ELR (cell line): ENCODE measurements at regions not wholly inside any gene's neighbourhood (a gene's known extent, or its start where the extent isn't known, plus 50 kb on each side); places are given as distances from the start of the nearest gene placed in this dataset.

Experiments used
- DNase-seq: peaks from one replicate; pipeline ENCODE4 v3.0.0-alpha.2; 2015; ENCODE audit warnings: low read depth

- DNase-seq: no peak
Observed at GRCh38 chr6:4189249-4189648, 53.9 kb upstream of the ECI2 start.

DNA sequence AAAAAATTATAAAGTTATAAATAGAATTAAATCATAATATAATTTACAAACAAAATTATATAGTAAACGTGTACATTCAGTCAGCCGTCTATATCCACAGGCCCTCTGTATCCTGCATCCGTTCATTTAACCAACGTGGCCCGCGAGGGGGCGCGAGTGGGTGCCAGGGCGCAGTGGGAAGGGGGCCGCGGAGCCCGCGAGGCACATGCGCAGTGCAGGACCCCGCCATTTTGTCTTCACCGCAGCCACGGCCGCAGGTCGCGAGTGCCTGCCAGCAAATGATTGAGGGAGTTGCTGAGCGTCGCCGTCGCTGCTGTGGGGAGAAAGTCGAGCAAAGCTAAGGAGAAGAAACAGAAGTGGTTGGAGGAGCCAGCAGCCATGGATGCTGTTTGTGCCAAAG lies 53.4 kb upstream of the ECI2 start:
- no peak for DNase-seq

GRCh38 chr6:4187480-4187879 lies 52.1 kb upstream of the ECI2 start:
- no peak for DNase-seq

- DNase-seq: no peak
Observed at GRCh38 chr6:4186385-4186784, 51.0 kb upstream of the ECI2 start.

- DNase-seq: no peak
Observed at GRCh38 chr6:4185846-4186245, 50.5 kb upstream of the ECI2 start.

DNA sequence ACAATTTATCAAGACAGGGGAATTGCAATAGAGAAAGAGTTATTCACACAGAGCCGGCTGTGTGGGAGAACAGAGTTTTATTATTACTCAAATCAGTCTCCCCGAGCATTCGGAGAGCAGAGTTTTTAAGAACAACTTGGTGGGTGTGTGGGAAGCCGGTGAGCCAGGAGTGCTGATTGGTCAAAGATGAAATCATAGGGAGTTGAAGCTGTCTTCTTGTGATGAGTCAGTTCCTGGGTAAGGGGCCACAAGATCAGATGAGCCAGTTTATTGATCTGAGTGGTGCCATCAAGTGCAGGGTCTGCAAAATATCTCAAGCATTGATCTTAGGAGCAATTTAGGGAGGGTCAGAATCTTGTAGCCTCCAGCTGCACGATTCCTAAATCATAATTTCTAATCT lies 50.0 kb upstream of the ECI2 start:
- no peak for DNase-seq
